SH-SY5Y (cell line): ENCODE measurements at regions not wholly inside any gene's neighbourhood (a gene's known extent, or its start where the extent isn't known, plus 50 kb on each side); places are given as distances from the start of the nearest gene placed in this dataset.

Source experiments
- GATA2 ChIP-seq: IDR thresholded peaks from 2 replicates; pipeline ENCODE4 v1.6.1; 2011; ENCODE audit warnings: mild to moderate bottlenecking, low read depth, low read length
- GATA3 ChIP-seq: IDR thresholded peaks from 2 replicates; pipeline ENCODE4 v1.6.1; 2011; ENCODE audit warnings: low read depth, mild to moderate bottlenecking, low read length, moderate library complexity

GRCh38 chr2:6773007-6773693 is 92.6 kb downstream of the CMPK2 start:
- TF ChIP-seq GATA2 (no peak), GATA3 (no peak)
